GM13976 (cell line): ENCODE measurements at regions not wholly inside any gene's neighbourhood (a gene's known extent, or its start where the extent isn't known, plus 50 kb on each side); places are given as distances from the start of the nearest gene placed in this dataset.

Source experiments
- DNase-seq: peaks from one replicate; pipeline ENCODE4 v3.0.0; 2012; ENCODE audit warnings: low spot score
- CTCF ChIP-seq: IDR thresholded peaks from 2 replicates; pipeline ENCODE4 v1.5.1; 2012; ENCODE audit warnings: borderline replicate concordance, mild to moderate bottlenecking; ENCODE audit not compliant: insufficient read depth; ENCODE audit errors: extremely low read depth, missing control alignments, control extremely low read depth
- in situ Hi-C: fragments of 300-500 bp; cut with MboI; formaldehyde crosslinking; loops from one replicate; pipeline ENCODE4 v1.12.0; 2022; ENCODE audit warnings: low sequenced_read_pairs, mixed read lengths, inconsistent platforms; ENCODE audit not compliant: unreplicated experiment

- no peak for DNase-seq
- no peak for TF ChIP-seq CTCF
- in situ Hi-C loops = no loop called here
Observed at GRCh38 chr6:78031228-78031627, 378.4 kb downstream of the MEI4 start.

GRCh38 chr6:78059171-78059570 is 406.3 kb downstream of the MEI4 start:
- in situ Hi-C loops = no loop called here
- no peak for TF ChIP-seq CTCF
- DNase-seq = no peak

DNA sequence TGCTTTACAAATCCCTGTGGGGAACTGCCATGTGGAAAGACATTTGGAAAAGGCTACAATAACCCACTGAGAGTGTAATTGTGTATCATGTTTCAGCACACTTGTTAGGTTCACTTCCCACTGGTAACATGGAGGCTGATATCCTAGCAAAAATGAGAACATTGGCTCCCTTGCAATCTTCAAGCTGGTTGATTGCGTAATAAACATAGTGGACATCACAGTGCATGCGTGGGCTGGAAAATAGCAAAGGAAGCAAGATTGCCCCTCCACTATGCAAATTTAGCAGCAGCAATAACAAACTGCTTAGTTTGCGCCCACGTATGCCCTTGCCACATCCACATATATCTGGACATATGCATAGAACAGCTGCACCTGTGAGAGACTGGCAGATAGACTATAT is 410.2 kb downstream of the MEI4 start:
- no peak for TF ChIP-seq CTCF
- no peak for DNase-seq
- in situ Hi-C loops = no loop called here

GRCh38 chr6:78076371-78076770 is 423.5 kb downstream of the MEI4 start:
- TF ChIP-seq CTCF = no peak
- in situ Hi-C loops = no loop called here
- no peak for DNase-seq

DNA sequence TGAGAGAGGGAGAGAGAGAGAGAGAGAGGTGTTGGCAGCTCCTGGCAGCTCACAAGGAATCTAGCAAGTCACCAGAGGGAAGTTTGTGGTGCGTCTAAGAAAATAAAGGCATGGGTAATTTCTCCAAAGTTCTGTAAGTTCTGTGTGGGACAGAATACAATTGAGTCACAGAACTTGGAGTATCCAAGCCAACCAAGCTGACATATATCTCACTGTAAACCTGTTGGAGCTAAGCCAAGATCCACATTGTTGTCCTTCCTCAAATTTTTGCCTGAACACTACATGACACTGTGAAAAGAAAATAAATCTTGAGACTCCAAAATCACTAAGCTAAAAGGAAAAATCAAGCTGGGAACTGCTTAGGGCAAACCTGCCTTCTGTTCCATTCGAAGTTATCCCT is 436.7 kb downstream of the MEI4 start:
- in situ Hi-C loops = no loop called here
- DNase-seq = no peak

GRCh38 chr6:78093906-78094305 is 441.1 kb downstream of the MEI4 start:
- DNase-seq = no peak
- no peak for TF ChIP-seq CTCF
- in situ Hi-C loops = no loop called here

More for the DNA sequence above, 436.7 kb downstream of the MEI4 start:
- TF ChIP-seq CTCF = no peak

DNA sequence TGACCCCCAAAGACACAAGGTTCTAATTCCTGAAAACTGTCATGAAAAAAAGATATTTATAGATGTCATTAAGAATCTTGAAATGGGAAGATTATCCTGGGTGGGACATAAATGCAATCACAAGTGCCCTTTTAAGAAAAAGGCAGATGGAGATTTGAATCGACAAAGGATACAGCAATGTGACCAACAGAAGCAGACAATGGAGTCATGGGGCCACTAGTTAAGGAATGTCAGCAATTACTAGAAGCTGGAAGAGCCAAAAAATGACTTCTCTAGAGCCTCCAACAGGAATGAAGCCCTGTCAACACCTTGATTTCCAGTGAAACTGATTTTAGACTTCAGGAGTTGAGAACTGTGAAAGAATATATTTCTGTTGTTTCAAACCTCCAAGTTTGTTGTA is 448.5 kb downstream of the MEI4 start:
- no peak for TF ChIP-seq CTCF
- no peak for DNase-seq
- in situ Hi-C loops = no loop called here
